ENCODE measurements at regions not wholly inside any gene's neighbourhood (a gene's known extent, or its start where the extent isn't known, plus 50 kb on each side); places are given as distances from the start of the nearest gene placed in this dataset.

DNA sequence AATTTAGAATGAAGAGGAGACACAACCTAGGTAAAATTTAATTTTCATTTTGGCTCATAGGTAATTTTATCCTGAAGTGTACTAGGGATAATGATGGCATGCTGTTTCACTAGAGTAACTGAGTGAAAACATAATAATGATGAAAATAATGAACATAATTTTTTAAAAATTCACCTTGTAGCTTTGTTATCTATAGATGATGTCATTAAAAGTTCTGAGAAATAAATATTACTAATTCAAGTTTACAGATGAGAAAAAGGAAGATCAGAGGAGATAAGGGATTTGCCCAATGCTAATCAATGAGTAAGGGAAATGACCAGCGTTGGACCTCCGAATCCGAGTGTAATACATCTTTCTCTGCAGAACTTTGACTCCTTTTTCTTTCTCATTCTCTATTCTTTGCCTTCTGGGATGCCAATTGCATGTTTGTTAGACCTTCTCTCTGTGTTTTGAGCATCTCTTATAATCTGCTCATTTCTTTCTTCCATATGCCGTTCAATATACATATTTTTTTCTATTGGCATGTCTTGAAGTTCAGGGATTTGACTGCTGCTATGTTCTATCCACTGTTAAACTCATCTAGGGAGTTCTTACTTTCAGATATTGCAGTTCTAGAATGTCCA, 186.5 kb downstream of the SNX19 start:
- H3K27me3 ChIP-seq (ENCODE audit: control insufficient read depth in 4 of 4, insufficient read depth in 4 of 4, low read length in 3 of 4) = peaks cover 0 to 3% (median 0%) of the 10 kb centered on the region in 4 donors
- peaks cover 9 to 22% (median 14%) of the 10 kb centered on the region in 4 donors for H3K9me3 ChIP-seq (ENCODE audit: control insufficient read depth in 4 of 4, low read length in 3 of 4)
- H3K4me1 ChIP-seq (ENCODE audit: control insufficient read depth in 4 of 4, insufficient read depth in 4 of 4, low read length in 3 of 4) = no peaks in the 10 kb centered on the region
- H3K9ac ChIP-seq (ENCODE audit: low read depth in 1 of 2, low read length in 2 of 2) = no peak overlapping the region
- H3K4me3 ChIP-seq (ENCODE audit: low read depth in 1 of 3, low read length in 3 of 3) = no peak overlapping the region
- no peaks in the 10 kb centered on the region for H3K36me3 ChIP-seq (ENCODE audit: control insufficient read depth in 4 of 4, insufficient read depth in 3 of 4, low read depth in 1 of 4, low read length in 3 of 4)
- DNase-seq (ENCODE audit: low spot score) = no peak
- 82% methylated on average over 4 of the region's 4 CpGs for WGBS
- H3K27ac ChIP-seq (ENCODE audit: low read depth in 1 of 2, low read length in 2 of 2) = no peak overlapping the region
- TF ChIP-seq, protein P1, sequence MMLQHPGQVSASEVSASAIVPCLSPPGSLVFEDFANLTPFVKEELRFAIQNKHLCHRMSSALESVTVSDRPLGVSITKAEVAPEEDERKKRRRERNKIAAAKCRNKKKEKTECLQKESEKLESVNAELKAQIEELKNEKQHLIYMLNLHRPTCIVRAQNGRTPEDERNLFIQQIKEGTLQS (IDR thresholded peaks at IDR 0.05) = no peak
- TF ChIP-seq JUND (IDR thresholded peaks at IDR 0.05) (no peak), SP1 (IDR thresholded peaks at IDR 0.05) (no peak), GABPA (IDR thresholded peaks at IDR 0.05 in 1 of 2, conservative IDR thresholded peaks at IDR 0.05 in 1 of 2) (no peak)

DNA sequence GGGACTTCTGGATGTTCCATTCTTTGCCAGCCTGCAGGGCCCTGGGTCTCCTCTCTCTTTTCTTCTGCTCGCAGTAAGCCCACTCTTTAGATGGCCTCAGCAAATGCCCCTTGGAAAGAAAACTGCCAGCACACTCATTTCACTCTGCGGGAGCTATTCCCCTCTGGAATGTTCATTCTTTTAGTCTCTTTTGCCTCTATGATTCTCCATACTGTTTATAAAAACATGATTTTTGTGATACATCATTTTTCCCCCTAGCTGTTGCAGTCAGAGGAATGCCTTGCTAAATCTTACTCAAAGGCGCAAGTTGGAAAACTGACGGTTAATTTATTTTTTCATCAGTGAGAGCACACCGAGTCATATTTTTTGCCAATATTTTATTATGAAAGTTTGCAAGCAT, 184.9 kb downstream of the SNX19 start:
- peaks cover 9 to 27% (median 16%) of the 10 kb centered on the region in 4 donors for H3K9me3 ChIP-seq (ENCODE audit: control insufficient read depth in 4 of 4, low read length in 3 of 4)
- no peak for DNase-seq (ENCODE audit: low spot score)
- H3K9ac ChIP-seq (ENCODE audit: low read depth in 1 of 2, low read length in 2 of 2) = no peak overlapping the region
- WGBS = 84% methylated on average over 5 of the region's 5 CpGs
- no peak overlapping the region for H3K4me3 ChIP-seq (ENCODE audit: low read depth in 1 of 3, low read length in 3 of 3)
- H3K27me3 ChIP-seq (ENCODE audit: control insufficient read depth in 4 of 4, insufficient read depth in 4 of 4, low read length in 3 of 4) = peaks cover 0 to 3% (median 0%) of the 10 kb centered on the region in 4 donors
- no peaks in the 10 kb centered on the region for H3K4me1 ChIP-seq (ENCODE audit: control insufficient read depth in 4 of 4, insufficient read depth in 4 of 4, low read length in 3 of 4)
- no peaks in the 10 kb centered on the region for H3K36me3 ChIP-seq (ENCODE audit: control insufficient read depth in 4 of 4, insufficient read depth in 3 of 4, low read depth in 1 of 4, low read length in 3 of 4)
- no peak overlapping the region for H3K27ac ChIP-seq (ENCODE audit: low read depth in 1 of 2, low read length in 2 of 2)
- TF ChIP-seq, protein P2, sequence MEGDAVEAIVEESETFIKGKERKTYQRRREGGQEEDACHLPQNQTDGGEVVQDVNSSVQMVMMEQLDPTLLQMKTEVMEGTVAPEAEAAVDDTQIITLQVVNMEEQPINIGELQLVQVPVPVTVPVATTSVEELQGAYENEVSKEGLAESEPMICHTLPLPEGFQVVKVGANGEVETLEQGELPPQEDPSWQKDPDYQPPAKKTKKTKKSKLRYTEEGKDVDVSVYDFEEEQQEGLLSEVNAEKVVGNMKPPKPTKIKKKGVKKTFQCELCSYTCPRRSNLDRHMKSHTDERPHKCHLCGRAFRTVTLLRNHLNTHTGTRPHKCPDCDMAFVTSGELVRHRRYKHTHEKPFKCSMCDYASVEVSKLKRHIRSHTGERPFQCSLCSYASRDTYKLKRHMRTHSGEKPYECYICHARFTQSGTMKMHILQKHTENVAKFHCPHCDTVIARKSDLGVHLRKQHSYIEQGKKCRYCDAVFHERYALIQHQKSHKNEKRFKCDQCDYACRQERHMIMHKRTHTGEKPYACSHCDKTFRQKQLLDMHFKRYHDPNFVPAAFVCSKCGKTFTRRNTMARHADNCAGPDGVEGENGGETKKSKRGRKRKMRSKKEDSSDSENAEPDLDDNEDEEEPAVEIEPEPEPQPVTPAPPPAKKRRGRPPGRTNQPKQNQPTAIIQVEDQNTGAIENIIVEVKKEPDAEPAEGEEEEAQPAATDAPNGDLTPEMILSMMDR (IDR thresholded peaks at IDR 0.05; ENCODE audit: low read depth, low read length, missing input control) = no peak
- no peak for TF ChIP-seq SP1 (IDR thresholded peaks at IDR 0.05)
- no peak for TF ChIP-seq RXRA (IDR thresholded peaks at IDR 0.05)
- TF ChIP-seq, protein P1 (IDR thresholded peaks at IDR 0.05) = no peak
- TF ChIP-seq, protein P3, sequence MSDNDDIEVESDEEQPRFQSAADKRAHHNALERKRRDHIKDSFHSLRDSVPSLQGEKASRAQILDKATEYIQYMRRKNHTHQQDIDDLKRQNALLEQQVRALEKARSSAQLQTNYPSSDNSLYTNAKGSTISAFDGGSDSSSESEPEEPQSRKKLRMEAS (IDR thresholded peaks at IDR 0.05) = no peak
- no peak for TF ChIP-seq JUND (IDR thresholded peaks at IDR 0.05)
- TF ChIP-seq FOXA1 (IDR thresholded peaks at IDR 0.05) = no peak
- TF ChIP-seq, protein P4, sequence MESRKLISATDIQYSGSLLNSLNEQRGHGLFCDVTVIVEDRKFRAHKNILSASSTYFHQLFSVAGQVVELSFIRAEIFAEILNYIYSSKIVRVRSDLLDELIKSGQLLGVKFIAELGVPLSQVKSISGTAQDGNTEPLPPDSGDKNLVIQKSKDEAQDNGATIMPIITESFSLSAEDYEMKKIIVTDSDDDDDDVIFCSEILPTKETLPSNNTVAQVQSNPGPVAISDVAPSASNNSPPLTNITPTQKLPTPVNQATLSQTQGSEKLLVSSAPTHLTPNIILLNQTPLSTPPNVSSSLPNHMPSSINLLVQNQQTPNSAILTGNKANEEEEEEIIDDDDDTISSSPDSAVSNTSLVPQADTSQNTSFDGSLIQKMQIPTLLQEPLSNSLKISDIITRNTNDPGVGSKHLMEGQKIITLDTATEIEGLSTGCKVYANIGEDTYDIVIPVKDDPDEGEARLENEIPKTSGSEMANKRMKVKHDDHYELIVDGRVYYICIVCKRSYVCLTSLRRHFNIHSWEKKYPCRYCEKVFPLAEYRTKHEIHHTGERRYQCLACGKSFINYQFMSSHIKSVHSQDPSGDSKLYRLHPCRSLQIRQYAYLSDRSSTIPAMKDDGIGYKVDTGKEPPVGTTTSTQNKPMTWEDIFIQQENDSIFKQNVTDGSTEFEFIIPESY (IDR thresholded peaks at IDR 0.05) = no peak
- no peak for TF ChIP-seq EGR1 (IDR thresholded peaks at IDR 0.05; ENCODE audit: low read depth in 2 of 2)
- no peak for TF ChIP-seq GABPA (IDR thresholded peaks at IDR 0.05 in 1 of 2, conservative IDR thresholded peaks at IDR 0.05 in 1 of 2)
- TF ChIP-seq HNF4G (IDR thresholded peaks at IDR 0.05) = no peak
- TF ChIP-seq, protein P5, sequence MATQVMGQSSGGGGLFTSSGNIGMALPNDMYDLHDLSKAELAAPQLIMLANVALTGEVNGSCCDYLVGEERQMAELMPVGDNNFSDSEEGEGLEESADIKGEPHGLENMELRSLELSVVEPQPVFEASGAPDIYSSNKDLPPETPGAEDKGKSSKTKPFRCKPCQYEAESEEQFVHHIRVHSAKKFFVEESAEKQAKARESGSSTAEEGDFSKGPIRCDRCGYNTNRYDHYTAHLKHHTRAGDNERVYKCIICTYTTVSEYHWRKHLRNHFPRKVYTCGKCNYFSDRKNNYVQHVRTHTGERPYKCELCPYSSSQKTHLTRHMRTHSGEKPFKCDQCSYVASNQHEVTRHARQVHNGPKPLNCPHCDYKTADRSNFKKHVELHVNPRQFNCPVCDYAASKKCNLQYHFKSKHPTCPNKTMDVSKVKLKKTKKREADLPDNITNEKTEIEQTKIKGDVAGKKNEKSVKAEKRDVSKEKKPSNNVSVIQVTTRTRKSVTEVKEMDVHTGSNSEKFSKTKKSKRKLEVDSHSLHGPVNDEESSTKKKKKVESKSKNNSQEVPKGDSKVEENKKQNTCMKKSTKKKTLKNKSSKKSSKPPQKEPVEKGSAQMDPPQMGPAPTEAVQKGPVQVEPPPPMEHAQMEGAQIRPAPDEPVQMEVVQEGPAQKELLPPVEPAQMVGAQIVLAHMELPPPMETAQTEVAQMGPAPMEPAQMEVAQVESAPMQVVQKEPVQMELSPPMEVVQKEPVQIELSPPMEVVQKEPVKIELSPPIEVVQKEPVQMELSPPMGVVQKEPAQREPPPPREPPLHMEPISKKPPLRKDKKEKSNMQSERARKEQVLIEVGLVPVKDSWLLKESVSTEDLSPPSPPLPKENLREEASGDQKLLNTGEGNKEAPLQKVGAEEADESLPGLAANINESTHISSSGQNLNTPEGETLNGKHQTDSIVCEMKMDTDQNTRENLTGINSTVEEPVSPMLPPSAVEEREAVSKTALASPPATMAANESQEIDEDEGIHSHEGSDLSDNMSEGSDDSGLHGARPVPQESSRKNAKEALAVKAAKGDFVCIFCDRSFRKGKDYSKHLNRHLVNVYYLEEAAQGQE (IDR thresholded peaks at IDR 0.05) = no peak
- TF ChIP-seq FOXA2 (IDR thresholded peaks at IDR 0.05) = no peak
- no peak for TF ChIP-seq YY1 (IDR thresholded peaks at IDR 0.05)
- TF ChIP-seq RAD21 (IDR thresholded peaks at IDR 0.05) = no peak
- TF ChIP-seq HNF4A (conservative IDR thresholded peaks at IDR 0.05) = no peak
- no peak for TF ChIP-seq TAF1 (conservative IDR thresholded peaks at IDR 0.05)
